ENCODE measurements at regions not wholly inside any gene's neighbourhood (a gene's known extent, or its start where the extent isn't known, plus 50 kb on each side); places are given as distances from the start of the nearest gene placed in this dataset.
"Not testable (repeated sequence)": the region's sequence is repeated elsewhere in the genome, so short reads cannot be mapped to it uniquely, and the experiment has no call there.

DNA sequence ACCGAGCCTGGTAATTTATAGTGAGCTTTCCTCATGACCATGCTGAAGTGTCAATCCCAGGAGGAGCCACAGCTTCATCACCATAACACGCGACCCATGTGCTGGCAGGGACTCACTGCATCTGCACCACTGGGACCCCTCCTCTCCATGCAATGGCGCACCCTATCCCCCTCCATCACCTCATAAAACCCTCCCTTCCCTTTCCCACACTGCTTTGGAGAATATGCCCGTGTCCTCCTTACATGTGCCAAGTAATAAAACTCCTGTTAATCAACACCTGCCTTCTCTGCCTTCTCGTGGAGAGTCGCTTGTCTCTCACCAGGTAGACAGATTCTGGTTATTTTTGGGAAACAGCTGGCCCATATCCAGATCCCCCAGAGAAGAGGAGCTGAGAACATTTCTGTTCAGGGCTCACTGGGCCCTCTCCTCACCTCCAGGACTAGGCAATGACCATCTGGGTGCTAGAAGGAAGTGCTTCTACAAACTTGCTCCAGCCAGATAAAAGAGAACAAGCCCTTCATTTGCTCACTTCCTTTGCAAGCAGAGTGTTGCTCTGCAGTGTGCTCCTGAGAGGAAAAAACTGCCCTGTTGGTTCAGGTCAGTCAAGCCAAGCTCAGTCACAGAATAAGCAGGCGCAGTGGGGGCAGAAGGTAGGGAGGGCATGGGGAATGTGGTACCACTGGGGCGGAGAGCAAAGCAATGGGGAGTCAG is 894.3 kb downstream of the UQCRFS1 start:
- no peaks in the 10 kb centered on the region for H3K36me3 ChIP-seq (ENCODE audit: insufficient read depth, insufficient read length, low read length)
- H3K4me1 ChIP-seq (ENCODE audit: insufficient read depth, insufficient read length), result peaks cover 8% of the 10 kb centered on the region
- no peak overlapping the region for H3K9ac ChIP-seq (ENCODE audit: insufficient read length, low read depth)
- no peaks in the 10 kb centered on the region for H3K27me3 ChIP-seq (ENCODE audit: insufficient read depth, insufficient read length)
- TF ChIP-seq ZNF274 (IDR thresholded peaks at IDR 0.05; ENCODE audit: low read depth, low read length), result no peak
- no peak for TF ChIP-seq SUZ12 (IDR thresholded peaks at IDR 0.05; ENCODE audit: extremely low read depth, insufficient read depth, insufficient read length)
- no peak for TF ChIP-seq YY1 (IDR thresholded peaks at IDR 0.05; ENCODE audit: insufficient read depth, insufficient read length)
- H3K9me3 ChIP-seq (ENCODE audit: insufficient read depth, low read length), result no peaks in the 10 kb centered on the region
- no peak overlapping the region for H3K4me3 ChIP-seq (ENCODE audit: insufficient read length, low read depth)
- no peak for DNase-seq (ENCODE audit: low read depth, low spot score)

DNA sequence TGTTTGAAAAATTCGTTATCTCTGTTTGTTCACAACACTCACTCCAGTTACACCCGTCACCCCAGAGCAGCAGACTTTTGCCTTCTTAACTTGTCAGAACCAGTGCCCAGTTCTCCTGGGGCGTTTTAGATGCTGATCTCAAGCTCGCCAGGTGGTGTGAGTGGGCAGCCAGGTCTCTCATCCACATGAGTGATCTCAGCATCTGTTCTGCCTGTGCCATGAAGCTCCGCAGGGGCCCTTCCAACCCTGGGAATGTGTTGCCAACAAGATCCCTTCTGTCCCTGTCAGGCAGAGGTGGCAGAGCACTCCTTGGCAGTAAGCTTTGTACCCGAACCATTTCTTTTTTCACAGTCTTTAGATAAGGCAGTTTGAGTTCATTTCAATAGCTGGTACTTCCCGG is 896.5 kb downstream of the UQCRFS1 start:
- no peak for DNase-seq (ENCODE audit: low read depth, low spot score)
- no peaks in the 10 kb centered on the region for H3K9me3 ChIP-seq (ENCODE audit: insufficient read depth, low read length)
- no peak overlapping the region for H3K4me3 ChIP-seq (ENCODE audit: insufficient read length, low read depth)

DNA sequence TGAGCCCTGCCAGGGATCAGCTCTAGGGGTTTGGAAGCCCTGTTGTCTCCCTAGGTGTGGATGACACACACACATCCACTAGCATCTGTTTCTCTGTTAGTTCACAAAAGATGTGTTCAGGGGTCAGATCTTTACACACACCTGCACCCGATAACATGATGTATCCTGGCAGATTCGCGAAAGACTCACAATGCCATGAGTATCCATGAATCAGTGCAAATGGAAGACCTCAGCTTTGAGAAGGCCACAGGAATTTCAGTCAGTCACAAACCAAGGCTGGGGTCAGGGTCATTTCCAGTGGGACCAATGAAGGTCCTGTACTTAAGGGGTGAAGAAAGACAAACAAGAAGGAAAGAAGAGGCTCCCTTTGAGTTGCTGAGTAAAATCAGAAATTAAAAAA is 898.2 kb downstream of the UQCRFS1 start:
- Histone ChIP-seq H3K9ac (ENCODE audit: insufficient read length, low read depth) (no peak overlapping the region), H3K4me1 (ENCODE audit: insufficient read depth, insufficient read length) (peaks cover 10% of the 10 kb centered on the region), H3K9me3 (ENCODE audit: insufficient read depth, low read length) (no peaks in the 10 kb centered on the region), H3K27me3 (ENCODE audit: insufficient read depth, insufficient read length) (no peaks in the 10 kb centered on the region), H3K36me3 (ENCODE audit: insufficient read depth, insufficient read length, low read length) (no peaks in the 10 kb centered on the region), H3K4me3 (ENCODE audit: insufficient read length, low read depth) (no peak overlapping the region)
- TF ChIP-seq SUZ12 (IDR thresholded peaks at IDR 0.05; ENCODE audit: extremely low read depth, insufficient read depth, insufficient read length), result no peak
- no peak for TF ChIP-seq YY1 (IDR thresholded peaks at IDR 0.05; ENCODE audit: insufficient read depth, insufficient read length)
- TF ChIP-seq ZNF274 (IDR thresholded peaks at IDR 0.05; ENCODE audit: low read depth, low read length), result no peak
- DNase-seq (ENCODE audit: low read depth, low spot score), result no peak

More for the DNA sequence above, 896.5 kb downstream of the UQCRFS1 start:
- peaks cover 10% of the 10 kb centered on the region for H3K4me1 ChIP-seq (ENCODE audit: insufficient read depth, insufficient read length)
- H3K36me3 ChIP-seq (ENCODE audit: insufficient read depth, insufficient read length, low read length), result no peaks in the 10 kb centered on the region
- no peak overlapping the region for H3K9ac ChIP-seq (ENCODE audit: insufficient read length, low read depth)
- no peak for TF ChIP-seq SUZ12 (IDR thresholded peaks at IDR 0.05; ENCODE audit: extremely low read depth, insufficient read depth, insufficient read length)
- TF ChIP-seq ZNF274 (IDR thresholded peaks at IDR 0.05; ENCODE audit: low read depth, low read length), result no peak
- TF ChIP-seq YY1 (IDR thresholded peaks at IDR 0.05; ENCODE audit: insufficient read depth, insufficient read length), result no peak
- H3K27me3 ChIP-seq (ENCODE audit: insufficient read depth, insufficient read length), result no peaks in the 10 kb centered on the region

DNA sequence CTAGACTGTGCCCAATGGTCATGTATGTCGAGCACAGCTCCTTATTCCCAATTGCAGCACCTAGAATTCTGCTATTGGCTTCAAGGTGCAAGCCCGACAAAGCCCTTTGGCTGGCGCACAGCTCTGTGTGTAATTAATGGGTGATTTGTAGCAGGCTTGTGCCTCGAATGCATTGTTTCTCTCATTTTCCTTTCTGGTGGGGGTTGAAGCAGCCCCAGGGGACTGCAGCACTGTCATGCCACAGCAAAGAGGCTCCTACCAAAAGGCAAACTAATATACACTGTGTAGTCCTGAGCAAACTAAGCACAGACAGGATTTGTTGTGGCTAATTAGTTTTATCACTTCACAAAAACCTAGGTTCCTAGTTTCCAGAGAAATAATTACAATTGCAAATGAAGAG is 898.7 kb downstream of the UQCRFS1 start:
- no peaks in the 10 kb centered on the region for H3K27me3 ChIP-seq (ENCODE audit: insufficient read depth, insufficient read length)
- TF ChIP-seq SUZ12 (IDR thresholded peaks at IDR 0.05; ENCODE audit: extremely low read depth, insufficient read depth, insufficient read length), result no peak
- TF ChIP-seq YY1 (IDR thresholded peaks at IDR 0.05; ENCODE audit: insufficient read depth, insufficient read length), result no peak
- TF ChIP-seq ZNF274 (IDR thresholded peaks at IDR 0.05; ENCODE audit: low read depth, low read length), result no peak
- H3K9me3 ChIP-seq (ENCODE audit: insufficient read depth, low read length), result no peaks in the 10 kb centered on the region
- DNase-seq (ENCODE audit: low read depth, low spot score), result no peak
- H3K4me3 ChIP-seq (ENCODE audit: insufficient read length, low read depth), result no peak overlapping the region
- H3K9ac ChIP-seq (ENCODE audit: insufficient read length, low read depth), result no peak overlapping the region
- H3K4me1 ChIP-seq (ENCODE audit: insufficient read depth, insufficient read length), result peaks cover 10% of the 10 kb centered on the region
- no peaks in the 10 kb centered on the region for H3K36me3 ChIP-seq (ENCODE audit: insufficient read depth, insufficient read length, low read length)

DNA sequence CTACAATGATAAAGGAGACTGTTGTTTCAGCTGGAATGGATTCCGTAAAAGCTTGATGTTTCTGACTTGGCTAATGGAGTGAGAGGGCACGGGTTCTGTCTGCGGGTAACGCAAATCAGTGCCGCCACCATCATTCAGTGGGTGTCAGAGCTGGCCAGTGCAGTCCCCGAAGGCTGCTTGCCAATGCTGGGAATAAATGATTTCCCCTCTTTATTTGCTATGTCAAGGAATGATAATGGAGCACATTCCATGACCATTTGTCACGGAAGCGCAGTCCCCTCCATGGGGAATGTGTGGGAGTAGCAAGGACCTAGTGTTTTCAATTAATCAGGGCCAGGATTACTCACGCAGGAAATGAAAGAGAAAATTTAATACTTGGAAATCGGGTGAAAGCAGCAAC is 899.3 kb downstream of the UQCRFS1 start:
- no peak for DNase-seq (ENCODE audit: low read depth, low spot score)
- no peak for TF ChIP-seq YY1 (IDR thresholded peaks at IDR 0.05; ENCODE audit: insufficient read depth, insufficient read length)
- no peak for TF ChIP-seq SUZ12 (IDR thresholded peaks at IDR 0.05; ENCODE audit: extremely low read depth, insufficient read depth, insufficient read length)
- no peak for TF ChIP-seq ZNF274 (IDR thresholded peaks at IDR 0.05; ENCODE audit: low read depth, low read length)
- no peak overlapping the region for H3K9ac ChIP-seq (ENCODE audit: insufficient read length, low read depth)
- no peaks in the 10 kb centered on the region for H3K27me3 ChIP-seq (ENCODE audit: insufficient read depth, insufficient read length)
- peaks cover 10% of the 10 kb centered on the region for H3K4me1 ChIP-seq (ENCODE audit: insufficient read depth, insufficient read length)
- H3K4me3 ChIP-seq (ENCODE audit: insufficient read length, low read depth), result no peak overlapping the region
- H3K9me3 ChIP-seq (ENCODE audit: insufficient read depth, low read length), result no peaks in the 10 kb centered on the region
- H3K36me3 ChIP-seq (ENCODE audit: insufficient read depth, insufficient read length, low read length), result no peaks in the 10 kb centered on the region

DNA sequence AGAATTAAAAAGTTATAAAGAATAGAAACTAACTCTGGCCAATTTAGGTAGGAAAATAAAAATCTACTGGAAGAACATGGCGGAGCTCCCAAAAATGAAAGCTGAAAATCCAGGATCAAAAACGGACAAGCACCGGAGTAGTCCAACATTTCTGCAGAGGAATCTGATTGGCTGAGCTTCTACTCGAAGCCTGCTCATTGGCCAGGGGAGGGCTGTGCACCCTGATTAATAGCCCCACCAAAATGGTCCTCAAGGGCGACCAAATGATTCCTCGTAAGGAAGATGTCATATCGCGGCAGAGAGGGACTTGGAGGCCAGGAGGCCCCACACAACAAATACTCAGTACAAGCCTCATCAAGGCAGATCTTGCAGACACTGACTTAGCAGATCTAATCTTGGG is 900.7 kb downstream of the UQCRFS1 start:
- TF ChIP-seq ZNF274 (IDR thresholded peaks at IDR 0.05; ENCODE audit: low read depth, low read length) (no peak), SUZ12 (IDR thresholded peaks at IDR 0.05; ENCODE audit: extremely low read depth, insufficient read depth, insufficient read length) (no peak), YY1 (IDR thresholded peaks at IDR 0.05; ENCODE audit: insufficient read depth, insufficient read length) (no peak)
- H3K9ac ChIP-seq (ENCODE audit: insufficient read length, low read depth), result no peak overlapping the region
- no peaks in the 10 kb centered on the region for H3K9me3 ChIP-seq (ENCODE audit: insufficient read depth, low read length)
- H3K27me3 ChIP-seq (ENCODE audit: insufficient read depth, insufficient read length), result no peaks in the 10 kb centered on the region
- no peak overlapping the region for H3K4me3 ChIP-seq (ENCODE audit: insufficient read length, low read depth)
- no peak for DNase-seq (ENCODE audit: low read depth, low spot score)
- H3K4me1 ChIP-seq (ENCODE audit: insufficient read depth, insufficient read length), result peaks cover 10% of the 10 kb centered on the region
- H3K36me3 ChIP-seq (ENCODE audit: insufficient read depth, insufficient read length, low read length), result no peaks in the 10 kb centered on the region

DNA sequence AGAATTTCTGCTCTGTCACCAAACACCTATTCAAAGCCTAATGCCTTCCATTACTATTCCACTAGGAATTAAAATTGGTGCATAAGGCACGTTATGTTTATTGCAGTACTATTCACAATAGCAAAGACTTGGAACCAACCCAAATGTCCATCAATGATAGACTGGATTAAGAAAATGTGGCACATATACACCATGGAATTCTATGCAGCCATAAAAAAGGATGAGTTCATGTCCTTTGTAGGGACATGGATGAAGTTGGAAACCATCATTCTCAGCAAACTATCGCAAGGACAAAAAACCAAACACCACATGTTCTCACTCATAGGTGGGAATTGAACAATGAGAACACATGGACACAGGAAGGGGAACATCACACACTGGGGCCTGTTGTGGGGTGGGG is 902.1 kb downstream of the UQCRFS1 start:
- H3K9ac ChIP-seq (ENCODE audit: insufficient read length, low read depth); H3K4me3 ChIP-seq (ENCODE audit: insufficient read length, low read depth); H3K4me1 ChIP-seq (ENCODE audit: insufficient read depth, insufficient read length); H3K9me3 ChIP-seq (ENCODE audit: insufficient read depth, low read length); H3K36me3 ChIP-seq (ENCODE audit: insufficient read depth, insufficient read length, low read length); DNase-seq (ENCODE audit: low read depth, low spot score); H3K27me3 ChIP-seq (ENCODE audit: insufficient read depth, insufficient read length): not testable (repeated sequence)

All from NT2/D1 (cell line).